SK-N-SH treated with all-trans-retinoic acid at 6 μM for 48 hours (cell line): ENCODE measurements at regions not wholly inside any gene's neighbourhood (a gene's known extent, or its start where the extent isn't known, plus 50 kb on each side); places are given as distances from the start of the nearest gene placed in this dataset.

Experiments used
- ARNTL ChIP-seq: fragments of 450-650 bp; formaldehyde crosslinking; IDR thresholded peaks from 2 replicates; pipeline ENCODE4 v1.5.0; 2020; ENCODE audit warnings: low read depth, mild to moderate bottlenecking, moderate library complexity, borderline replicate concordance
- CREB5 ChIP-seq: fragments of 250-450 bp; sonication (Bioruptor Pico); IDR thresholded peaks from 2 replicates; pipeline ENCODE4 v1.5.1; 2020; ENCODE audit warnings: low read depth, mild to moderate bottlenecking, moderate library complexity
- CSDC2 ChIP-seq: fragments of 250-450 bp; sonication (Bioruptor Pico); IDR thresholded peaks from 2 replicates; pipeline ENCODE4 v1.5.0; 2020; ENCODE audit warnings: mild to moderate bottlenecking, moderate library complexity
- ESRRG ChIP-seq: fragments of 250-450 bp; sonication (Bioruptor Pico); IDR thresholded peaks from 2 replicates; pipeline ENCODE4 v1.6.1; 2021; ENCODE audit warnings: mild to moderate bottlenecking
- PATZ1 ChIP-seq: fragments of 250-450 bp; sonication (Bioruptor Pico); IDR thresholded peaks from 2 replicates; pipeline ENCODE4 v1.8.0; 2020; ENCODE audit warnings: mild to moderate bottlenecking, moderate library complexity, borderline replicate concordance
- POU6F1 ChIP-seq: fragments of 250-450 bp; sonication (Bioruptor Pico); IDR thresholded peaks from 2 replicates; pipeline ENCODE4 v1.8.0; 2021; ENCODE audit warnings: low read depth, mild to moderate bottlenecking, moderate library complexity, borderline replicate concordance
- PPARA ChIP-seq: fragments of 250-450 bp; sonication (Bioruptor Pico); IDR thresholded peaks from 2 replicates; pipeline ENCODE4 v1.5.0; 2020; ENCODE audit warnings: mild to moderate bottlenecking, borderline replicate concordance
- RARB ChIP-seq: fragments of 250-450 bp; sonication (Bioruptor Pico); IDR thresholded peaks from 2 replicates; pipeline ENCODE4 v1.8.0; 2021; ENCODE audit warnings: mild to moderate bottlenecking, moderate library complexity
- TCF4 ChIP-seq: fragments of 250-450 bp; sonication (Bioruptor Pico); IDR thresholded peaks from 2 replicates; pipeline ENCODE4 v1.8.0; 2021; ENCODE audit warnings: mild to moderate bottlenecking, moderate library complexity, borderline replicate concordance
- TSHZ2 ChIP-seq: fragments of 250-450 bp; sonication (Bioruptor Pico); IDR thresholded peaks from 2 replicates; pipeline ENCODE4 v1.5.0; 2020; ENCODE audit warnings: mild to moderate bottlenecking, moderate library complexity
- ZFP3 ChIP-seq: fragments of 250-450 bp; sonication (Bioruptor Pico); IDR thresholded peaks from 2 replicates; pipeline ENCODE4 v1.5.0; 2020; ENCODE audit warnings: mild to moderate bottlenecking, moderate library complexity

GRCh38 chr10:125599194-125599593 lies 83.8 kb downstream of the TEX36 start:
- TF ChIP-seq PPARA (no peak), CREB5 (CRISPR knock-in tag) (no peak), PATZ1 (no peak), ARNTL (CRISPR knock-in tag) (no peak), ZFP3 (CRISPR knock-in tag) (no peak), CSDC2 (CRISPR knock-in tag) (no peak), POU6F1 (CRISPR knock-in tag) (no peak), RARB (CRISPR knock-in tag) (no peak), TSHZ2 (CRISPR knock-in tag) (no peak), TCF4 (no peak), ESRRG (no peak)
